COLO829 (cell line): ENCODE measurements at regions not wholly inside any gene's neighbourhood (a gene's known extent, or its start where the extent isn't known, plus 50 kb on each side); places are given as distances from the start of the nearest gene placed in this dataset.
A peak's percentile ranks its signal among the peaks of the same experiment; 100 is the strongest.
"Not testable (repeated sequence)": the region's sequence is repeated elsewhere in the genome, so short reads cannot be mapped to it uniquely, and the experiment has no call there.

ENCODE experiments used
- DNase-seq: peaks from one replicate; pipeline ENCODE4 v3.0.0; 2012; ENCODE audit warnings: low spot score

- DNase-seq: no peak
Observed at GRCh38 chr1:215287362-215287761, 204.8 kb downstream of the KCNK2 start.

- DNase-seq: no peak
Observed at GRCh38 chr1:215290018-215290417, 207.5 kb downstream of the KCNK2 start.

DNA sequence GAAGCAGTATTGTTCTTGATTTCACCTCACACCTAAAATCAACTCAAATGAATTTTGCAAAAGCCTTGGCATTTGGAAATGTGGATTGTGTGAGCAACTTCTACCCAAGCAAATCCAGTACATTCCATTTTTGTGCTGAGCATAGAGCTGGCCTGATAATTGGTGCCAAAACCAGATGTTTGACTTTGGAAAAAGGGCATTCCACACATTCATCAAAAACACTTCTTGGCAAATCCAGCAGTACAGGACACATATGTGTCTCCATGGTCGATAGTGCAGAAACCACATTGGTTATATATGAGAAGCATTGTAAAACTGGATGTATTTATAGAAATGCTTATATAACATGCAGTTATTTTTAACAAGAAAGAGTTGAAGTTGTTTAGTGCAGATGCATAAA is 210.4 kb downstream of the KCNK2 start:
- no peak for DNase-seq

GRCh38 chr1:215306426-215306825 is 223.9 kb downstream of the KCNK2 start:
- DNase-seq: no peak

DNA sequence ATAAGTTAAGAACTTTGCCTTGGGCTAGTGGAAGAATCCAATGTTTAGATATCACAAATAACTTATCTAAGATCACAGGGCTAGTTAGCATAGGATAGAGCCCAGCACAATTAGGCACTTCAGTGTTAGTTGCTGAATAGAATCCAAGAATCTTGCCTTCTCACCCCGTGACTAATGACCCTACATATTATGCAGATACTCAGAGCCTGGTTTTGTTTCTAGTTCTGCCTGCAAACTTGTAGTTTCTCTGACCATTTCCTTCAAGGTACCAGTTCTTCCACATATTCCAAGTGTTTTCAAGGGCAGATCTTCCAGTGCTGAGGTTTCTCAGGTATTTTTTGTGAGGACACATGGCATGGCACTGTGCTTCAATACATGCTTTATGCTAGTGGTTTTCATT is 239.3 kb downstream of the KCNK2 start:
- DNase-seq: peak; percentile 60

- not testable (repeated sequence) for DNase-seq
Observed at GRCh38 chr1:215323992-215324391, 241.5 kb downstream of the KCNK2 start.

GRCh38 chr1:215330426-215330825 is 236.7 kb upstream of the KCTD3 start:
- DNase-seq: no peak

GRCh38 chr1:215344539-215344938 is 222.6 kb upstream of the KCTD3 start:
- no peak for DNase-seq

DNA sequence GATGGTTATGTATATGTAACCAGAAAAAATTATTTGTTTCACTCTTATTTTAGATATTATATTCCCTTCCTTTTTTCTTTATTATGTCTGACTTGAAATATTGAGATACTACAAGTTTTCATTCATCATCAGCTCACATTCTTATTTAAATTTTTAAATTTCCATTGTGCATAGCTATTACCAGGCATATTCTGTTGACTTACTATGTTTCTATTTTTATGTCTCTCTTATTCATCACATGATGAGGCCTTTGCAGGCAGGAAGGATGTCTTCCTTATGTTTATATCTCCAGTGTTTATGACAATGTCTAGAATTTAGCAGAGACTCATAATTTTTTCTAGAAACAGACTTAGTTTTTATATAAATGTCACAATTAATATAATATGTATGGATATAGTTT is 221.9 kb upstream of the KCTD3 start:
- DNase-seq: no peak

GRCh38 chr1:215345766-215346165 is 221.3 kb upstream of the KCTD3 start:
- DNase-seq: no peak

DNA sequence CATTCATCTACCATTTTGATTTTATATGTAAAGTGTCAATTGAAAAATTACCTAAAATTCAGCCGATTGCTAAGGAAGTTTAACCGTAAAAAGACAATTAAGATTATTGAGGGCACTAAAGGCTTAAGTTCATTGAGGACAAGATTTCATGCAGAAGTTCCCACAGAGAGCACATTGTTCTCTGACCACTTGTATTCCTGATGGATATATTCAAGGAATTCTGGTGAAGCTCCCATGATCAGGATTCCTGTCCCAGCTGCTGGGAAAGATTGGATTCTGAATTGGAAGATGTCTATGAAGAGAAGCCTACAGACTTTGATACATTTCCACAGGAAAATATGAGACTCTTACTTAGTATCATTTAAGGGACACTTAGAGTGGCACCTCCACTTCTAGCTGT is 209.2 kb upstream of the KCTD3 start:
- DNase-seq: peak; percentile 80

GRCh38 chr1:215358356-215358755 is 208.7 kb upstream of the KCTD3 start:
- no peak for DNase-seq

DNA sequence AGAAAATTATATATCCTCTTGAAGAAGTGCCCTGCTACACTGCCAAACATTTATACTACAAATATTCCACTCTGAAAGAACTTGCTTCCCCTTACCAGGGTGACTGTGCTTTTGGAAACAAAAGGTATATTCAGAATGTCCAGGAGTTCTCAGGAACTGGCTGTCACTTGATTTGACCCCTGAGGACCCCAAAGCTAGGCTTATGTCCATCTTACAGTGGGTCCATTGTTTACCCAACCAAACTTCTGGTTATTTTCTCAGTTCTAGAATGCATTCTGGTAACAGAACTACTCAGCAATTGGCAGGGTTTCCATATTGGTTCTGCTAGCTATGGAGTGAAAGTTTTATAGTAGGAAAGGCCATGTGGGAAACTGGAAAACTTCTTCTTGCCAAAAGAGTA is 207.1 kb upstream of the KCTD3 start:
- peak; percentile 93 for DNase-seq

- DNase-seq: no peak
Observed at GRCh38 chr1:215360758-215361157, 206.3 kb upstream of the KCTD3 start.

DNA sequence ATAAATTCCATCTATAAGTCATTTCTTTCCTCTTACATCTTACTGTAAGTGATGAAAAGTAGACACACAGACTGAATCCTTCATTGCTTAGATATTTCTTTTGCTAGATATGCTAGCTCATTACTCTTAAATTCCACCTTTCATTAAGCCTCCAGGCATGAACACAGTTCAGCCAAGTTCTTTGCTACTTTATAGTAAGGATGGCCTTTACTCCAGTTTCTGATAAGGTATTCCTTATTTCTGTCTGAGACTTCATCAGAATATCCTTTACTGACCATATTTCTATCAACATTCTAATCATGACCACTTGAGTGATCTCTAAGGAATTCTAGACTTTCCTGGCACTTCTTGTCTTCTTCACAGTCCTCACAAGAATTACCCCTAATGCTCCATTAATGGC is 191.7 kb upstream of the KCTD3 start:
- no peak for DNase-seq

DNA sequence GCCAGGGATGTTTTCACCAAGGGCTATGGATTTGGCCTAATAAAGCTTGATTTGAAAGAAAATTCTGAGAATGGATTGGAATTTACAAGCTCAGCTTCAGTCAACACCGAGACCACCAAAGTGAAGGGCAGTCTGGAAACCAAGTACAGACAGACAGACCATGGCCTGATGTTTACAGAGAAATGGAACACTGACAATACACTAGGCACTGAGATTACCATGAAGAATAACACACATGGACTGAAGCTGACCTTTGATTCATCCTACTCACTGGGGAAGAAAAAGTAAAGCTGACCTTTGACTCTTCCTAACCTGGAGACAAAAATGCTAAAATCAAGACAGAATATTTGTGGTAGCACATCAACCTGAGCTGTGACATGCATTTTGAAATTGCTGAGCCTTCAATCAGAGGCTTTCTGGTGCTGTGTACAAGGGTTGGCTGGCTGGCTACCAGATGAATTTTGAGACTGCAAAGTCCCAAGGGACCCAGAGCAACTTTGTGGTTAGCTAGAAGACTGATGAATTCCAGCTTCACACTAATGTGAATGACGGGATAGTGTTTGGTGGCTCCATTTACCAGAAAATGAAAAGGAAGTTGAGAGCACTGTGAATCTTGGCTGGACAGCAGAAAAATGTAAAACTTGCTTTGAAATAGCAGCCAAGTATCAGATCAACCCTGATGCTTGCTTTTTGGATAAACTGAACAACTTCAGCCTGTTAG is 190.4 kb upstream of the KCTD3 start:
- DNase-seq: peak; percentile 45

GRCh38 chr1:215377746-215378145 is 189.4 kb upstream of the KCTD3 start:
- no peak for DNase-seq

GRCh38 chr1:215380566-215380965 is 186.5 kb upstream of the KCTD3 start:
- no peak for DNase-seq

DNA sequence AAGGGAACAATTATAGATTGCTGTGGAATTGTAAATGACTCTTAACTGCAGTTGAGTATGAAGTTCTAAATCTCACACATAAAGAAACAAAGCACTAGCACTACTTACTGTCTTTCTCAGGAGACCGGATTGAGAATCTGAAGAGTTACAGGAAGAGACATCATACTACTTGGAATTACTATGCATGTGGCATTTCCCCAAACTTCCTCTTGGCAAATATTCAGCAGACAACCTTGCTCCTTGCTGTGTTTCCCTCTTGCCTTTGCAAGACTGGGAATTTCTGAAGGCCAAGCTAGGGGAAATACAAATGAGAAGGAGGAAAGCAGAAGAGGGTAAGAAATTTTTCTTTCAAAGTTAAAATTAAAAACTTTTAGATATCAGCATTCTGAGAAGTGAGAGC is 173.6 kb upstream of the KCTD3 start:
- DNase-seq: no peak

- DNase-seq: no peak
Observed at GRCh38 chr1:215394084-215394991, 172.8 kb upstream of the KCTD3 start.

DNA sequence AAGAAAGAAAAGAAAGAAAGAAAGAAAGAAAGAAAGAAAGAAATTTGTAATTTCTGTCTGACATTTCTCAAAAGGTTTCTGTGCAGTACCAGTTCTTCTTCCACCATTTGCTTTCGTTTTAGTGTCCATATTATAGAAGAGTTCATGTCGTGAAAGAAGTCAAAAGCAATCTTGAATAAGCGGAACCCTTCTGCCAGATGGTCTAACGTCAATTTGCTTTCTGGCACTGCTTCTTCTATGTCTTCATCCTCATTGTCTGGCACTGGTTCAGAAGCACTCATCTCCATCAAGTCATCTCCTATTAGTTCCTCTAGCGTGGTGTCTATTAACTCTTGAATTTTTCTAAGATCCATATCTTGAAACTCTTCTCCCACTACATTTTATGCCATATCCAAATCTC is 170.0 kb upstream of the KCTD3 start:
- no peak for DNase-seq

DNA sequence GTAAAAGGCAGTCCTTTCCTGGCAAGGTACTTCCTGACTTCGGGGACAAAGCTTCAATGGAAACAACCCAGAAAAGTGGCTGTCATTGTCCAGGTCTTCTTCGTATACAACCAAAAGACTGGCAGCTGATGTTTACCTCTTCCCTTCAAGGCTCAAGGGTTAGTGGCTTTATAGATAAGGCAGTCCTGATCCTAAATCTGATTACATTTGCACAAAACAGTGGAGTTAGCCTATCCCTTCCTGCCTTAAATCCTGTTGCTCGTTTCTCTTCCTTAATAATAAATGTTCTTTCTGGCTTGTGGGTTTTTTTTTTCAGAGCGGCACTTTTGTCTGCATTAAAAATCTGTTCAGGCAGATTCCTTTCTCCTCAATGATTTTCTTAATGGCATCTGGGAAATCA is 169.3 kb upstream of the KCTD3 start:
- no peak for DNase-seq

DNA sequence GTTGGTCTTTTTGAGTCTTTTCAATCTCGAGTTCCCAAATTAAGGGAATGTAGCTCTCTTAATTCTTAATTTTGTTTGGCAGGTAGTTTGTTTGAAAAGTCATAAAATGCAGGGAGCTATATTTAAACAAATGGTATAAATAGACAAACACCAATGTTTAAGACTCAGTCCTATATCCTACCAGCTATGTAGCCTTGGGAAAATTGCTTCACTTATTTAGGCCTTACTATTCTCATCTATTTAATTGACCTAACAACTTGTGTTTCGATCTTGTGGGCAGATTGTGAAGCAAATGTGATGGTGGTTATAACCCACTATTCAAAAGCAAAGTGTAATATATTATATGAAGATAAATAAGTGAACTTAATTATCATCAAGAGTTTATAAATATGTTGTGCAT is 167.3 kb upstream of the KCTD3 start:
- DNase-seq: no peak
